ENCODE measurements at regions not wholly inside any gene's neighbourhood (a gene's known extent, or its start where the extent isn't known, plus 50 kb on each side); places are given as distances from the start of the nearest gene placed in this dataset.

GRCh38 chr10:8300925-8301324 is 246.4 kb downstream of the GATA3 start:
- Histone ChIP-seq H3K9ac (ENCODE audit: low read length) (no peak overlapping the region), H3K27ac (ENCODE audit: low read depth, low read length) (no peak overlapping the region), H3K4me2 (ENCODE audit: low read depth, low read length, poor library complexity, severe bottlenecking) (no peak overlapping the region), H3K79me2 (ENCODE audit: insufficient read depth, low read length) (no peaks in the 10 kb centered on the region), H4K20me1 (ENCODE audit: low read depth, low read length) (no peaks in the 10 kb centered on the region), H2AFZ (ENCODE audit: low read depth, low read length, severe bottlenecking) (no peak overlapping the region), H3K4me3 (ENCODE audit: insufficient read depth, low read length, poor library complexity, severe bottlenecking) (no peak overlapping the region), H3K27me3 (ENCODE audit: low read length) (no peaks in the 10 kb centered on the region; the same call in 1 of the 2 replicates), H3K9me3 (ENCODE audit: insufficient read depth, low read length) (no peaks in the 10 kb centered on the region), H3K36me3 (ENCODE audit: low read length) (no peaks in the 10 kb centered on the region), H3F3A (ENCODE audit: insufficient read depth) (no peaks in the 10 kb centered on the region), H3K9me2 (replicated peaks; ENCODE audit: insufficient read depth, low read length) (no peaks in the 10 kb centered on the region)
- no peak for TF ChIP-seq EZH2phosphoT487 (conservative IDR thresholded peaks at IDR 0.05; ENCODE audit: low read length)

- no peak overlapping the region for H2AFZ ChIP-seq (ENCODE audit: low read depth, low read length, severe bottlenecking)
- H3K27ac ChIP-seq (ENCODE audit: low read depth, low read length), result no peak overlapping the region
- no peaks in the 10 kb centered on the region for H3F3A ChIP-seq (ENCODE audit: insufficient read depth)
- H3K27me3 ChIP-seq (ENCODE audit: low read length), result no peaks in the 10 kb centered on the region; the same call in 1 of the 2 replicates
- no peak overlapping the region for H3K9ac ChIP-seq (ENCODE audit: low read length)
- H3K9me2 ChIP-seq (replicated peaks; ENCODE audit: insufficient read depth, low read length), result no peaks in the 10 kb centered on the region
- H3K36me3 ChIP-seq (ENCODE audit: low read length), result no peaks in the 10 kb centered on the region
- no peak for TF ChIP-seq EZH2phosphoT487 (conservative IDR thresholded peaks at IDR 0.05; ENCODE audit: low read length)
- TF ChIP-seq, protein P1, sequence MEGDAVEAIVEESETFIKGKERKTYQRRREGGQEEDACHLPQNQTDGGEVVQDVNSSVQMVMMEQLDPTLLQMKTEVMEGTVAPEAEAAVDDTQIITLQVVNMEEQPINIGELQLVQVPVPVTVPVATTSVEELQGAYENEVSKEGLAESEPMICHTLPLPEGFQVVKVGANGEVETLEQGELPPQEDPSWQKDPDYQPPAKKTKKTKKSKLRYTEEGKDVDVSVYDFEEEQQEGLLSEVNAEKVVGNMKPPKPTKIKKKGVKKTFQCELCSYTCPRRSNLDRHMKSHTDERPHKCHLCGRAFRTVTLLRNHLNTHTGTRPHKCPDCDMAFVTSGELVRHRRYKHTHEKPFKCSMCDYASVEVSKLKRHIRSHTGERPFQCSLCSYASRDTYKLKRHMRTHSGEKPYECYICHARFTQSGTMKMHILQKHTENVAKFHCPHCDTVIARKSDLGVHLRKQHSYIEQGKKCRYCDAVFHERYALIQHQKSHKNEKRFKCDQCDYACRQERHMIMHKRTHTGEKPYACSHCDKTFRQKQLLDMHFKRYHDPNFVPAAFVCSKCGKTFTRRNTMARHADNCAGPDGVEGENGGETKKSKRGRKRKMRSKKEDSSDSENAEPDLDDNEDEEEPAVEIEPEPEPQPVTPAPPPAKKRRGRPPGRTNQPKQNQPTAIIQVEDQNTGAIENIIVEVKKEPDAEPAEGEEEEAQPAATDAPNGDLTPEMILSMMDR (IDR thresholded peaks at IDR 0.05; ENCODE audit: insufficient read depth, low read length, poor library complexity, severe bottlenecking), result no peak
- H3K4me2 ChIP-seq (ENCODE audit: low read depth, low read length, poor library complexity, severe bottlenecking), result no peak overlapping the region
- H3K4me3 ChIP-seq (ENCODE audit: insufficient read depth, low read length, poor library complexity, severe bottlenecking), result no peak overlapping the region
- no peaks in the 10 kb centered on the region for H4K20me1 ChIP-seq (ENCODE audit: low read depth, low read length)
- H3K79me2 ChIP-seq (ENCODE audit: insufficient read depth, low read length), result no peaks in the 10 kb centered on the region
- no peaks in the 10 kb centered on the region for H3K9me3 ChIP-seq (ENCODE audit: insufficient read depth, low read length)
Measured at GRCh38 chr10:8301333-8301732, 246.8 kb downstream of the GATA3 start.

GRCh38 chr10:8301831-8302230 is 247.3 kb downstream of the GATA3 start:
- no peak overlapping the region for H2AFZ ChIP-seq (ENCODE audit: low read depth, low read length, severe bottlenecking)

DNA sequence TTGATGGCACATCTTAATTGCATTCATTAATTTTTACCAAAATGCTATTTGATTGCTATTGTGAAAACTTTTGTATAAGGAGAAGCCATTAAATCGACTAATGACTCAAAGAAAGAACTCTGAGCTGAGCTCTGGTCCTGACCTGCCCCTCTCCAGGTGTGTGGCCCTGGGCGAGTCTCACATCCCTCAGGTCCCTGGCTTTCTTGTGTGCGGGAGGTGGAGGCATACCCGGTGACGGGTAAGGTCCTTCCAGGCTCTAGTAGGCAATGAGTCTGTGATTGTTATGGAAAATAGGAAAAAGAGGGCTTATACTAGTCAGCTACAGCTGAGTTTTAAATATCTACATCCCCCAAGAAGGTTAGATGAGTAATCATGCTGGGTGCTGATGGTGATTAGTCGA is 248.1 kb downstream of the GATA3 start:
- H2AFZ ChIP-seq (ENCODE audit: low read depth, low read length, severe bottlenecking), result no peak overlapping the region
- H3K9me2 ChIP-seq (replicated peaks; ENCODE audit: insufficient read depth, low read length), result no peaks in the 10 kb centered on the region
- H3K9ac ChIP-seq (ENCODE audit: low read length), result no peak overlapping the region
- no peaks in the 10 kb centered on the region; the same call in 1 of the 2 replicates for H3K27me3 ChIP-seq (ENCODE audit: low read length)
- H3K9me3 ChIP-seq (ENCODE audit: insufficient read depth, low read length), result no peaks in the 10 kb centered on the region
- H3K36me3 ChIP-seq (ENCODE audit: low read length), result no peaks in the 10 kb centered on the region
- H4K20me1 ChIP-seq (ENCODE audit: low read depth, low read length), result no peaks in the 10 kb centered on the region
- no peak overlapping the region for H3K4me2 ChIP-seq (ENCODE audit: low read depth, low read length, poor library complexity, severe bottlenecking)
- no peak for TF ChIP-seq EZH2phosphoT487 (conservative IDR thresholded peaks at IDR 0.05; ENCODE audit: low read length)
- TF ChIP-seq, protein P1 (IDR thresholded peaks at IDR 0.05; ENCODE audit: insufficient read depth, low read length, poor library complexity, severe bottlenecking), result no peak
- no peaks in the 10 kb centered on the region for H3K79me2 ChIP-seq (ENCODE audit: insufficient read depth, low read length)
- no peaks in the 10 kb centered on the region for H3F3A ChIP-seq (ENCODE audit: insufficient read depth)
- H3K27ac ChIP-seq (ENCODE audit: low read depth, low read length), result no peak overlapping the region
- no peak overlapping the region for H3K4me3 ChIP-seq (ENCODE audit: insufficient read depth, low read length, poor library complexity, severe bottlenecking)

More at GRCh38 chr10:8301831-8302230, 247.3 kb downstream of the GATA3 start:
- no peaks in the 10 kb centered on the region for H4K20me1 ChIP-seq (ENCODE audit: low read depth, low read length)
- H3F3A ChIP-seq (ENCODE audit: insufficient read depth), result no peaks in the 10 kb centered on the region
- TF ChIP-seq EZH2phosphoT487 (conservative IDR thresholded peaks at IDR 0.05; ENCODE audit: low read length), result no peak
- TF ChIP-seq, protein P1 (IDR thresholded peaks at IDR 0.05; ENCODE audit: insufficient read depth, low read length, poor library complexity, severe bottlenecking), result no peak
- no peaks in the 10 kb centered on the region for H3K79me2 ChIP-seq (ENCODE audit: insufficient read depth, low read length)
- no peak overlapping the region for H3K9ac ChIP-seq (ENCODE audit: low read length)
- H3K9me2 ChIP-seq (replicated peaks; ENCODE audit: insufficient read depth, low read length), result no peaks in the 10 kb centered on the region
- no peaks in the 10 kb centered on the region; the same call in 1 of the 2 replicates for H3K27me3 ChIP-seq (ENCODE audit: low read length)
- H3K9me3 ChIP-seq (ENCODE audit: insufficient read depth, low read length), result no peaks in the 10 kb centered on the region
- no peak overlapping the region for H3K27ac ChIP-seq (ENCODE audit: low read depth, low read length)
- no peak overlapping the region for H3K4me2 ChIP-seq (ENCODE audit: low read depth, low read length, poor library complexity, severe bottlenecking)
- H3K4me3 ChIP-seq (ENCODE audit: insufficient read depth, low read length, poor library complexity, severe bottlenecking), result no peak overlapping the region
- no peaks in the 10 kb centered on the region for H3K36me3 ChIP-seq (ENCODE audit: low read length)
